Suppressor macrophage treated with lipopolysaccharide for 1 hour (primary cell): ENCODE measurements at regions not wholly inside any gene's neighbourhood (a gene's known extent, or its start where the extent isn't known, plus 50 kb on each side); places are given as distances from the start of the nearest gene placed in this dataset.
"Not testable (repeated sequence)": the region's sequence is repeated elsewhere in the genome, so short reads cannot be mapped to it uniquely, and the experiment has no call there.

Experiments
- DNase-seq, 3 donors: peaks; one replicate each; pipeline ENCODE4 v3.0.0-alpha.2; 2020 to 2022

DNA sequence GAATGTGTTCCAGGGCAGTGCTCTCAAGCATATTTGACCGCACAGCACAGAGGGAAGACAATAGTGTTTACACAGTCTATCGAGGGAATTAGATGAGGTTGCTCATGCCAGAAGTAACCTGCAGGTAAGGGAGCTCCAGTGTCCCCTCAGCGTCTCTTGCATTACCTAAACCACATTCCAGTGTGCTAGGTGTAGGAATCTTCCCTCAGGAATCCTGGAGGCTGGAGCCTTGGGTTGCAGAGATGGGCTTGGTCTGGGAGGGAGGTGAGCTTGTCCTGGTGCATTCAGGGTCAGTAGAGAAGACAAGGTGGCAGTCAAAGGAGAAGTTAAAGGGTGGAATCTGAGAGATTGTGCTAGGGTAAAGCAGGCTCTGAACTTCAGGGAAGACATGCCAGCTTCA lies 56.3 kb downstream of the SOX14 start:
- DNase-seq: no peak

DNA sequence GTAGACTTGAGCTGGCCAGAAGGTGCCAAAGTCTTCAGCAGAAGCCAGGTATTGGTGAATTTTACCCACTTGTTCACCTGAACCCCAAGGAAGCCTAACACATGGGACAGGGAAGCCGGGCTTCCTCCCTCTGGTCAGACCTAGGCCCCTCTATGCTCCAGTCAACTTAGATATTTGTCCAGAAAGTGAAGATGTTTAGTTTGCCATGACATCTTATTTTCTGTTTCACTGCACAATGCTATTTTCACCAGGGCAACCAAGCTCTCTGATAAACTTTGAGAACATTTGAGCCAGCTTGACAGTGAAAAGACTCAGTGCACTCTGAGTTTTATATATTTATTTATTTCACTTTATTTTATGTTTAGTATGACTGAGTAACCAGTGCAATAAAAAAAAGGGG lies 71.0 kb downstream of the SOX14 start:
- DNase-seq: no peak

DNA sequence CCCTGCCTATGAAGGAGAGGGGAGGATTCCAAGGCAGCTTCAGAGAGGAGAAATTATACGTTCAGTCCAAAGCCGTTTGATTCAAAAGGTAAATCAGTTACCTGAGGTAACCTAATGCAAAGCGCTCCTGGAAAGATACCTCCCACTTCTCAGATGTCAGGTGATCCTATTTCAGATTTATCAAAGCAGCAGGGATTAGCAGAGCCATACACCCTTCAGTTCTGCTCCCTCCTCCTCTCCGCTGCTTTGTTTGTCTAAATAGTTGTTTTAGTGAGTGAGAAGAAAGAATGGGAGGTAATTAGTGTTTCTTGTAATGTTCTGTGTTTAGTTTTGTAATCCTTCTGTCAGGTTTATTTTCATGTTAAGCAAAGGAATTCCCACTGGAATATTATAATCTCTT lies 81.1 kb downstream of the SOX14 start:
- DNase-seq: no peak

DNA sequence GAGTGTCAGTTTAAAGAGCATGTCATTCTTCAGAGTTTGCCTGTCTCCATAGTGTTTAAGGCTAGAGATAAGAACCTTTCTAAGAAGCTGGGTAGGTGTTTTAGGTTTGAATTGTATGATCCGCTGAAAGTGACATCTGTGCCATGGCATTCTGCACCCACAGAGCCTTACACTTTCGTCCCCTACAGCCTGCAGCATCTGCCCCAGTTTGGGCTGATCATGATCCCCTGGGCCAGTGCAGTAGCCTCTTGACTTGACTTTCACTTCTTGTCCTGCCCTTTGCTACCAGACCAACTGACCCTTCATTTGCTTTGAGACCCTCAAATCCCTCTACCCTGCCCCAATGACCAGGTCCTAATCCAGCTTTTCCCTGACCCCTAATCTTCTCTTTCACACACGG lies 81.6 kb downstream of the SOX14 start:
- DNase-seq: no peak

DNA sequence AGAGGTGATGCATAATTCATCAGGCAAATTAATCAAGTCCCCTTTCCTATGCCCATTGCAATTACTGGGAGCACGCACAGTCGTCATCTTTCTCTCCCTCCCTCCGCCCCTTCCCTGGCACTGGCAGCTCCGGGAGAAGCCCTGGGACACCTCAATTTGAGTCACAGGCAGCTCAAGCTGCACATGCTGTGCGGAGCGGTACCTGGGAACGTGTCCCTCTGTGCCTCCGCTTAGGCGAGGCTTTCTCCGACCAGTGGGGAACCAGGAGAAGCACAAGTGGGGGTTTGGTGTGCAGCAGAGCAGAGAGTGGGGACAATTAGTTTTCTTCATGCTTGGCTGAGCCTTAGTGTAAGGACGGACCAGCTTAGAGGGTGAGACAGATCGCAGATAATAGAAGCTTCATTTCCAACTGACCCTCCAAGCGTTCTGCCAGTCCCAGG lies 88.3 kb downstream of the SOX14 start:
- no peak for DNase-seq

DNA sequence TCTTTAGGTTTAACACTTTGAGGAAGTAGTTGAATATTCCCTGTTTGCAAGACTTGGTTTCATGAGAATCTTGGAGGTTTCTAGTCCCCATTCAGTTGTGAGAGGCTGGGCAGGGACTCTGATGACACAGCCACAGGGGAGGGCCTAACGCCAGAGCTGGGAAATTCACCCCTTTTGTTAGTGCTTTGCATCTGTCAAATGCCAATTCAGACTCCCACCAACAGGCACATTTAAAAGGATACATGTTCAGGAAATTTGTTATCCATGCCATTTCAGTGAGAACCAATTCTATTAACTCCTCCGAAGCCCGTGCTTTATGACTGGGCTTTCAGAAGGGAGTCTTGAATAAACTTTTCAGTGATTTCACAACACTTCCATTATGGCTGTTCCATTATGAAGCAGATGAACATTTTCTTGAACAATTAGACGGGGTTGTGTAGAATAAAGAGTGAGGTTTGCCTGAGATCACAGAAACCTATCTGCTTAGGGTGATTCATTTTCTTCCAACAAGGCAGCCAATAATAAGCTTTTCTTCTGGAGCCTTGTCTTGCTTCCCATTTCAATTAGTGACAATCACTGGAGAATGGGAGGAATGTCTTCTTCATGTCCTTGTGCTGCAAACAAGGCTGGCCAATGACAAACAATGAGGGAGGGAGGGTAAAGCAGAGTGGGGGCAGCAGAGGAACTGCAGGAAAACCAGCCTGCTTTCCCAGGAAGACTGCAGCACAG lies 90.6 kb downstream of the SOX14 start:
- no peak for DNase-seq

DNA sequence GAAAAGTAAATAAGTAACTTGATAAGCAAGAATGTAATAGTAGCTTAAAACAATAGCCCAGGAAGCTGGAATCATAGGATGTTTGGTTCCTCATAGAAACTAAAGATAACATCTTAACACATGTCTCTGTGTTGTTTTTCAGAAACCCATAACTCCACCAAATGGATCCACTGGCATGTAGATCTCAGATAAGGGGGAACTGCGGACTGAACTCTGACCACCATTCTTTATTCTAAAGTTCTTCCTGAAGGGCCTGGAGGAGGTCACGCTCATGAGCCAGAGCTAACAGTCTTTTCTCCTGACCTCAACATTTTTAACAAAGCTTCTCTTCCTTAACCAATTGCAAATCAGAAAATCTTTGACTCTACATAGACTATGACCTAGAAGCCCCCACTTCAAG lies 101.9 kb downstream of the SOX14 start:
- no peak for DNase-seq

DNA sequence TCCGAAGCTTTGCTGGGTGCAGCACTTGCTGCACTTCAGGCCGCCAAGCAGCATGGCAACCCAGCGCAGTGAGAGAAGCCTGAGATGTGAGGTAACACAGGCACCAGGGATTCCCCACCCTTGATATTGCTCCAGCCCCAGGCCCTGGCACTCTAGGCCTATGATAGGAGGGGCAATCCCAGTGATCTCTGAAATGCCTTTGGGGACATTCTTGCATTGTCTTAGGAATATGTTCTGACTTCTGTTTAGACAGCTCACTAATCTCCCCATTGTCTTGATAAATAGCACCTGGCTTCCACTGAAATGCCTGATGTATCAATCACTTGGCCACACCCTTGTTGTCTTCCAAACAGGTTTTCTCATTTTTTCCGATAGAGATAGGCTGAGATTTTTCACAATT lies 102.8 kb downstream of the SOX14 start:
- DNase-seq: no peak

DNA sequence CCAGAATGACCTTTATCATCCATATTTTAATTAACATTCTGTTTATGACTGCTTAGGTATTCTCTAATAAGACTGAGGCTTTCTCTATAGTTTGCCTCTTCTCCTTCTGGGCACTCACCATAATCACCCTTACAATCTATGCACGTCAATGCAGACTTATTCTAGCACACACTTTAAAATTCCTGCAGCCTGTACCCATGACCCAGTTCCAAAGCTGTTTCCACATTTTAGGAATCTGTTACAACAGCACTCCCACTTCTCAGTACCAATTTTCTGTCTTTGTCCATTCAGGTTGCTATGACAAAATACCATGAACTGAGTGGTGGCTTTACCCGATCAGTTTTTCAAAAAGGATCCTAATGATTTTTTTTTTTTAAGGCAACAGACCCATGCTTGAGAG lies 103.5 kb downstream of the SOX14 start:
- no peak for DNase-seq

DNA sequence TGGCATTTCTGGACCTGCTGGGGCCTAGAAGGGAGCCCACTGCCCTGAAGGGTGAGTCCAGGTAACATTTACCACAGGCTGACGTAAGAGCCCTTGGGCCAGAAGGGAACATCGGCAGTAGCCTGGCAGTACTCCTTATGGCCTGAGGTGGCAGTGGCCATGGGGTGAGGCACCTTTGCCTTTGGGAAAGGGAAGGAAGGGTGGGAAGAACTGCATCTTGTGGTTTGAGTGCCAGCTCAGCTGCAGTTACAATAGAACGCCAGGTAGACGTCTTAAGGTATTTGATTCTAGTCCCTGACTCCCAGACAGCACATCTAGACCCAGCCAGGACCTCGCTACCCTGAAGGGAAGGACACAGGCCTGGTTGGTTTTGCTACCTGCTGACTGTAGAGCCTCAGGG lies 104.9 kb downstream of the SOX14 start:
- no peak for DNase-seq

DNA sequence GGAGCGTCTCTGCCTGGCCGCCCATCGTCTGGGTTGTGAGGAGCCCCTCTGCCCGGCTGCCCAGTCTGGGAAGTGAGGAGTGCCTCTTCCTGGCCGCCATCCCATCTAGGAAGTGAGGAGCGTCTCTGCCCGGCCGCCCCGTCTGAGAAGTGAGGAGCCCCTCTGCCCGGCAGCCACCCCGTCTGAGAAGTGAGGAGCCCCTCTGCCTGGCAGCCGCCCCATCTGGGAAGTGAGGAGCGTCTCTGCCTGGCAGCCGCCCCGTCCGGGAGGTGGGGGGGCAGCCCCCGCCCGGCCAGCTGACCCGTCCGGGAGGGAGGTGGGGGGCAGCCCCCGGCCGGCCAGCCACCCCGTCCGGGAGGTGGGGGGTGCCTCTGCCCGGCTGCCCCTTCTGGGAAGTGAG lies 108.5 kb downstream of the SOX14 start:
- not testable (repeated sequence) for DNase-seq

DNA sequence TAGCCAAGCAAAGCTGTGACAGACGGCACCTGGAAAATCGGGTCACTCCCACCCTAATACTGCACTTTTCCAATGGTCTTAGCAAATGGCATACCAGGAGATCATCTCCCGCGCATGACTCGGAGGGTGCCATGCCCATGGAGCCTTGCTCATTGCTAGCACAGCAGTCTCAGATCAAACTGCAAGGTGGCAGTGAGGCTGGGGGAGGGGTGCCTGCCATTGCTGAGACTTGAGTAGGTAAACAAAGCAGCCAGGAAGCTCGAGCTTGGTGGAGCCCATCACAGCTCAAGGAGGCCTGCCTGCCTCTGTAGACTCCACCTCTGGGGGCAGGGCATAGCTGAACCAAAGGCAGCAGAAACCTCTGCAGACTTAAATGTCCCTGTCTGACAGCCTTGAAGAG lies 113.1 kb upstream of the CLDN18 start:
- DNase-seq: not testable (repeated sequence)

DNA sequence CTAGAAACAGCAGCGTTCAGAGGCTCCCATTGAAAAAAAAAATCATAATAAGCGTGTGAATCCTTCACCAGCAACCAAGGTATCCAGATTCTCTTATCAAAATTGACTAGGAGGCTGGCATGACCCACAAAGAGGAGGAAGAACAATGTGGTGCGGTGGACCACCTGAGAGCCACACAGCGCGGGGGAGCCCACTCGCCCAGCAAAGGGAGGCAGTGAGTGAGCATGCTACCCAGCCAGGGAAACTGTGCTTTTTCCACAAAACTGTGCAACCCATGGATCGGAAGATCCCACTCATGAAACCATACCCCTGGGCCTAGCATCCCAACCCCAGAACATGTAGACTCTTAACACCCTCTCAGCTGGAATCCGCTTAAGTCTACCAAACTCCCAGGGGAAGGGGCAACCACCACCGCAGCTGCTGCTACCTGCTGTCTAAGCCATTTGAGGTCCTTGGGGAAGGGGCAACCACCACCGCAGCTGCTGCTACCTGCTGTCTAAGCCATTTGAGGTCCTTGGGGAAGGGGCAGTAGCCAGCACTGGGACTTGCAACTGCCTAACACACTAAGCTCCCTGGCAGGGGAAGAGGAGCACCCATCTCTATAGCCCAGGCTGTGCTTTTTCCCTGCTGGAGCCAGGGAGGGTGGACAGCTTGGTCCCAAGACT lies 102.8 kb upstream of the CLDN18 start:
- no peak for DNase-seq

DNA sequence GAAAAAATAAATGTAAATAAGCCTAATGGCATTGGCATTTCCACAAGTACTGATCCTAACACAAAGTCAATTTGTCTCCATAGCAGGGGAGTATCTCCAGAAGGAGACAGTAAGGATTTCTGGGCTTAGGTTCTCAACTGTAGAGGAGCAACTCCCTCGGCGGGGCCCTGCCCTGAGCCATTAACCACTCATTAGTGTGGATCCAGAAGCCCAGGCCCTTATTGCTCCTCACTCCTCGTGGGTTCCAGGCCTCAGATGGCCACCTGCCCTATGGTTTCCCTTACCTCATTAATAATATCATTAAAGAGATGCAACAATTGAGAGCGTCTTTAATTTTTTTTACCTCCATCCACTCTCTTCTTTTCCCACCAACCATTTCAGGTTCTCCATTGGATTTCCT lies 85.3 kb upstream of the CLDN18 start:
- no peak for DNase-seq

DNA sequence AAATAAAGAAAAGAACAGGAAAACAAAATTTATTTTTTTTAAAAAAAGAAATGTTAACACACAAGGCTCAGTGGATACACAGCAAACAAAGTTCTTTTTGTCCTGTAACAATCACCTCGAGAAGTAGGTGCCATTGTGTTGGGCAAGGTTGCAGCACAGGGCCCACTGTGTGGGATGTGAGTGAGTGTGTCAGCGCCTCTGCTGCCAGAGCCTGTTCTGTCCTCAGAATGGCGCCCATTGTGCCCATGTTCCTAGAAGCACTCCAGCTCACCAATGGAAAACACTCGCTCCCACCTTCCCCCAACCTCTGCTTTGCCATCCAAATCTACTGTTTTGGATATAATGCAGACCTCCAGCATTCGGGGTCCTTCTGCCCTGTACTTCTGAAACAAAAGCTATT lies 84.9 kb upstream of the CLDN18 start:
- DNase-seq: no peak

DNA sequence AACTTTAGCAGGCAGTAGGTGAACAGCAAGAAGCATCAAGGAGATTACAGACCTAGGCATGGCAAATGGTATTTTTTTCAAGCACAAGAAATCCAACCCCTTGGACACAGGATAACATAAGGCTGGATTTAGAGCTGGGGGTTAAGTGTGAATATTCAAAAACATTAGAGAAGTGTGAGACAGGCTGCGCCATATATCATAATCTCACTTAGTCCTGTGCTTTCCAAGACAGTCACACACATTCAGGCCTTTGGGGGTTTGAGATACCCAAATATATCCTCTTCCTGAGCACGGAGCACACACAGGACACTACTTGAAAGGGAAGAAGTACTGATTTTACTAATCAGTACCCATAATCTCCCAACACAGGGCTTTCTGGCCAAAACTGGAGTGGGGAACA lies 83.0 kb upstream of the CLDN18 start:
- DNase-seq: no peak

DNA sequence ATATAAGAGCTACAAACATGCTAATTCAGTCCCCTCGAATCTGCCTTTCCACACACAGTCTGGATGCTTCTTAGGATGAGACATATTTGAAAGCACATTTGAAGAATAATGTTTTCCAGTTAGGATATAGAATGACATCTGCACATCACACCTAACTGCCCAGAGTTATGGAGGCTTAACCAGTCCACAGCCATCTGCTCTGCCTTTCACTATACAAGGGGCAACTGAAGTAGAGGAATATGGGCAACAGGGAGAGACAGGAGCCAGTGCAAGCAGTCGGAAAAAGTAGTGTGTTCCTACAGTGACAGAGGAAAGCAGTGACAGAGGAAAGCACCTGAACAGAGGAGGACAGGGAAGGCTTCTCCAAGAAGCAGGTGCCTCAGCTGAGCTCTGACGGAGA lies 79.0 kb upstream of the CLDN18 start:
- DNase-seq: no peak

DNA sequence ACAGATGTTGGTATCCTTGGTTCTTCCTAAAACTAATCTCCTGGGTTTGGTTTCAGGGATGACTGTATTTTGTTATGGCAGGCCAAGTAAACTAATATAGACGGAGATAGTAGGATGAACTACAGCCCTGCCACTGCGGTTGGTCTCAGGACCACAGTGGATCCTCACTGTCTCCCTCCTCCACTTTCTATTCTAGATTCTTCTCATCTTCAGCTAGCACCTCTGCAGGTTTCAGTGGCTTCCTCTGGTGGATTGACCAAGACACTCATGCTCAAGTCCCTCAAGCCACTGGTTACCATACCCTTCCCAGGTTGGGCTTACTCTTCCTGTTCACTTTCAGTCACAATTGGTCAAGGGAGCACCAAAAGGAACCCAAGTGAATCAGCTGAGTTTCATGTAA lies 71.1 kb upstream of the CLDN18 start:
- no peak for DNase-seq

DNA sequence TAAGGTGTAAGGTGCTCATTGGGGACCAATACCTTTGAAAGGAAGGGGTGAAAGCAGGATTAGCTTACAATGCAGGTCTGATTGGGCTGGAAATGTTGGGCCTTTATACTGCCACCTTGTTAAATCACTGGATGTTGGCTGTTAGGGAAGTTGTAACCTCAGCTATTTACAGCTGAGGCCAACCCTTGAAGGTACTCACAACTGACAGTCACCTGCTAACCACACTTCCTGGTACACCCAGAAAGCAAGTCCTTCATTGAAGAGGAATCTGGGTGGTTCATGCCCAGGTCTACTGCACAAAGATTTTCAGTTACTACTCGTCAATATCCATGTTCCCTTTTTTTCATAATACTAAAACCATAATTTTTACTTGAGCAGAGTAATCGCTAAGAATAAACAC lies 65.4 kb upstream of the CLDN18 start:
- DNase-seq: no peak

DNA sequence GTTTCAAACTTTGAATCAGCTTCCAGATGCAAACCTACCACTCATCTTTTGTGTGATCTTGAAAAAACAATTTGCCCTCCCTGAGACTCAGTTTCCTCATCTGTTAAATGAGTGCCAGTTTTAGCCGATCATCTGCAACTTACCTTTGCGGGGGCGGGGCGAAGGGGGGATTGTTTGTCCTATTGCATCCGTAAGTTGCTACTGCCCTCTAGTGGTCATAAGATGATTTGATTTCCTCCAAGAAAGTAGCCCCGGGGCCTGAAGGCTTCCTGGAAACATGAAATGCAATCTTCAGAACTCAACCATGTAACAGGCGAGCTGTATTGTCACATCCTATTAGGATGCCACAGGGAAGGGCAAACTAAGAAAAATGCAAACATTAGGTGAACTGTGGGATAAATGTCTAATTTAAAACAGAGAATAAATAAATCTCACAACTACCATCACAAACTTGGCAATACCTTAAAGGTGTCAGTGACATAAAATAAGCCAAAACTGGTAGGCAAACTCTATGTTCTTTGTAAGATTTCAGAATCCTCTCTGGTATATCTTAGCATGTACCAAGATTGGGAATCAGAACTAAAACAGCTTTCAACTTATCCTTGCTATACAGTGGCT lies 63.5 kb upstream of the CLDN18 start:
- peak; percentile 58 to 77 (median 75) for DNase-seq

DNA sequence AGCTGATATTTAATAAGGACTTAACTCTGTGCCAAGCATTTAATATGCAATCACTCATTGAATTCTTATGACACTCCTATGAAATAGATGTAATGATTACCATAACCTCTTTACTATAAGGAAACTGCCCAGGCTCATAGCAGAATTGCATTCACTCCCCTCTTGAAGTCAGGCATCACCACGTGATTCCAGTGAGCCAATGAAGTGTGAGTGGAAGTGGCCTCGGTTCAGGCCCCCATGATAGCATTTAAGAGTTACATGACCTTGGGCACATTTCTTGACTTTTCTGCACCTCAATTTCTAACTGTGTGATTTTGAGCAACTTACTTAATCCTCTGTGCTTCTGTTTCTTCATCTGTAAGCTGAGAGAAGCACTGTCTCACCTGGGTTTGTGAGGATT lies 62.8 kb upstream of the CLDN18 start:
- DNase-seq: no peak

DNA sequence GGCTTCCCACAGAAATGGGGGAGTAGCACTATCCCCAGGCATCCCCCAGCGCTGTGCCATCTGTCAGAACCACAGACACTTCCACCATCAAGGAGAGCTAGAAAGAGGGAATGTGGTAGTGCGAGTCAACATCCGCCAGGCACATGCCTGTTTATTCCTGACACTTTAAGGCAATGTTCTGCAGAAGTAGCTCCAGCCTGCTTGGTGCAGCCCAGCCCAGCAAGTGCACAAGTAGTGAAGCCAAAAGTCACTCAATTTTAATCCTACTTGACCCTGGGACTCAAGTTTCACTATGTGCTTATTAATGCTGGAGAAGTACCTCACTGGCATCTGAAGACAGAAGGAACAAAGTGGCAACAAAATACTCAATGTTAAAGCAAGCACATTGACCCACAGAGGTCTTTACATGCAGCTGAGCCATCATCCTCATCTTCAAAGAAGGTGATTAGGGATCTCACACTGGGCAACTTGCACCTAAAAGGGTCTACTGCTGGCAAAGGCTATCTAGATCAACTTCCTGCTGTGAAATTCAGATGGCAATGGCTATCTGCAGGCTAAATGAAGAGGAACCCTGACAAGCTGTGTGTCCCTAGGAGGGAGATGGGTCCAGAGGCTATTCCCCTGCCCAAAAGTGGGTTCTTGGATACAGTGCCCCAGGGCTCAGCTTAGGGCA lies 61.4 kb upstream of the CLDN18 start:
- DNase-seq: no peak

DNA sequence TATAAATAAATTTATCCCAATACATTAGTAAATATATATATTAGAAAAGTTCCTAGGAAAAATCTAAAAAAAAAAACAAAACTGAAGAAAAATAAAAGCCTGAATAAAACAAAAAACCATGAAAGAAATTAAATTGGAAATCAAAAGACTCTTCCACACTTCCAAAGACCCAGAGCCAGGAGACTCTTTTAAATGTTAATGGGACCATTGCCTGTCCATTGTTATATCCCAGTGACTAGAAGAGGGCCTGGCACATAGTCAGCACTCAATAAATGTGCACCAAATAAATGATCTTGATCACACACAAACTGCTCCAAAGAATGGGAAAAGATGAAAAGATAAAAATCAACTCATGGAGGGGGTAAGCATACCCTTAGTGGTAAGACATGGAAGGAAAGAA lies 51.3 kb upstream of the CLDN18 start:
- no peak for DNase-seq
